ENCODE measurements at regions not wholly inside any gene's neighbourhood (a gene's known extent, or its start where the extent isn't known, plus 50 kb on each side); places are given as distances from the start of the nearest gene placed in this dataset.

GRCh38 chr3:71977525-71977924 is 192.6 kb upstream of the PROK2 start:
- Histone ChIP-seq H4K20me1 (replicated peaks; ENCODE audit: control insufficient read depth, extremely low read depth, insufficient read depth, low read length) (no peaks in the 10 kb centered on the region), H2AFZ (ENCODE audit: low read depth, low read length) (no peak overlapping the region), H3K79me2 (ENCODE audit: control insufficient read depth, insufficient read depth, low read length) (no peaks in the 10 kb centered on the region), H3K9ac (replicated peaks; ENCODE audit: extremely low read depth, insufficient read depth, low read length) (no peak overlapping the region), H3K4me3 (replicated peaks in 1 of 3; ENCODE audit: insufficient read depth in 1 of 3, low read depth in 1 of 3, low read length in 3 of 3) (no peak overlapping the region), H3K4me2 (ENCODE audit: insufficient read depth, low read length) (no peak overlapping the region), H3K27me3 (ENCODE audit: control insufficient read depth in 2 of 2, insufficient read depth in 2 of 2, low read length in 2 of 2) (no peaks in the 10 kb centered on the region), H3K9me3 (replicated peaks; ENCODE audit: control insufficient read depth, insufficient read depth, low read length) (no peaks in the 10 kb centered on the region), H3K36me3 (ENCODE audit: control insufficient read depth in 2 of 2, extremely low read depth in 1 of 2, insufficient read depth in 2 of 2, low read length in 2 of 2) (no peaks in the 10 kb centered on the region), H3K27ac (ENCODE audit: insufficient read depth, low read depth, low read length) (no peak overlapping the region), H3K9me1 (replicated peaks; ENCODE audit: control insufficient read depth, extremely low read depth, insufficient read depth, low read length) (no peaks in the 10 kb centered on the region), H3K4me1 (ENCODE audit: control insufficient read depth, extremely low read depth, insufficient read depth, low read length) (no peaks in the 10 kb centered on the region)
- DNase-seq (ENCODE audit: low read depth, low spot score): no peak
- BruUV-seq (replicated peaks): no TSS peak
- intact Hi-C loops (cut with micrococcal nuclease) (no loop called here), dilution Hi-C loops (cut with MboI; ENCODE audit: extremely low pct_ligation_motif_present, low sequenced_read_pairs) (no loop called here)
- TF ChIP-seq, protein P1, sequence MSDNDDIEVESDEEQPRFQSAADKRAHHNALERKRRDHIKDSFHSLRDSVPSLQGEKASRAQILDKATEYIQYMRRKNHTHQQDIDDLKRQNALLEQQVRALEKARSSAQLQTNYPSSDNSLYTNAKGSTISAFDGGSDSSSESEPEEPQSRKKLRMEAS (IDR thresholded peaks at IDR 0.05; ENCODE audit: insufficient read depth, insufficient read length): no peak
- TF ChIP-seq POLR2A (IDR thresholded peaks at IDR 0.05; ENCODE audit: low read depth, low read length) (no peak), POLR2AphosphoS5 (IDR thresholded peaks at IDR 0.05; ENCODE audit: insufficient read depth, low read depth, low read length) (no peak), FOS (IDR thresholded peaks at IDR 0.05; ENCODE audit: borderline replicate concordance, insufficient read depth, low read length) (no peak), MYC (IDR thresholded peaks at IDR 0.05; ENCODE audit: low read depth, low read length) (no peak), EZH2 (IDR thresholded peaks at IDR 0.05; ENCODE audit: borderline replicate concordance, low read depth, low read length, severe bottlenecking) (no peak), CTCF (IDR thresholded peaks at IDR 0.05; ENCODE audit: extremely low read depth in 1 of 2, insufficient read depth in 1 of 2, low read depth in 1 of 2, low read length in 2 of 2) (no peak), JUN (IDR thresholded peaks at IDR 0.05; ENCODE audit: borderline replicate concordance, insufficient read depth, insufficient read length, low read depth) (no peak), GATA2 (IDR thresholded peaks at IDR 0.05; ENCODE audit: insufficient read depth, insufficient read length, low read depth, low read length) (no peak)
- POLR2A ChIA-PET: no interaction called here
- CTCF ChIA-PET: no interaction called here
- no peak for FAIRE-seq

Measured in endothelial cell of umbilical vein (primary cell).